ELR (cell line): ENCODE measurements at regions not wholly inside any gene's neighbourhood (a gene's known extent, or its start where the extent isn't known, plus 50 kb on each side); places are given as distances from the start of the nearest gene placed in this dataset.

Experiments used
- DNase-seq: peaks from one replicate; pipeline ENCODE4 v3.0.0-alpha.2; 2015; ENCODE audit warnings: low read depth

DNA sequence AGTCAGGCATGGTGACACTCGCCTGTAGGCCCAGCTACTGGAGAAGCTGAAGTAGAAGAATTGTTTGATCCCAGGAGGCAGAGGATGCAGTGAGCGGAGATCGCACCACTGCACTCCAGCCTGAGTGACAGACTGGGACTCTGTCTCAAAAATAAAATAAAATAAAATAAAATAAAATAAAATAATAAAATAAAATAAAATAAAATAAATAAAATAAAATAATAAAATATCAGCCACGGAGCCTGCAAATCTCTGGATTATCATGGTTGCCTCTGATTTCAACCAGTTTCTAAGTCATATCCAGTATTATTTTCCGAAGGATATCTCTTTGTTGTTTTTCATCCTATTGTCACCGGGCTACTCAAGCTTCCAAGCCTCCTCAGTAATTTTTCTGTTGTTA lies 51.7 kb upstream of the FZD8 start:
- DNase-seq, result no peak
